H9 (cell line): ENCODE measurements at regions not wholly inside any gene's neighbourhood (a gene's known extent, or its start where the extent isn't known, plus 50 kb on each side); places are given as distances from the start of the nearest gene placed in this dataset.

Source experiments
- DNase-seq: peaks from one replicate; pipeline ENCODE4 v3.0.0-alpha.2; 2017
- H2AFZ ChIP-seq: one replicate; pipeline ENCODE4 v1.6.1; 2013; ENCODE audit warnings: mild to moderate bottlenecking, low read length, control low read depth, moderate library complexity
- H2AK5ac ChIP-seq: 2 replicates; pipeline ENCODE4 v1.6.1; 2013; ENCODE audit warnings: low read length, control low read depth, mixed read lengths; ENCODE audit not compliant: insufficient read length
- H2BK120ac ChIP-seq: one replicate; pipeline ENCODE4 v1.6.1; 2013; ENCODE audit warnings: low read depth, mild to moderate bottlenecking, low read length, control low read depth, inconsistent platforms; ENCODE audit not compliant: poor library complexity, severe bottlenecking
- H2BK12ac ChIP-seq: 2 replicates; pipeline ENCODE4 v1.6.1; 2013; ENCODE audit warnings: low read length, control low read depth, mixed read lengths, low read depth; ENCODE audit not compliant: insufficient read length
- H2BK15ac ChIP-seq: 2 replicates; pipeline ENCODE4 v1.6.1; 2013; ENCODE audit warnings: low read depth, low read length, control low read depth
- H2BK20ac ChIP-seq: one replicate; pipeline ENCODE4 v1.6.1; 2013; ENCODE audit warnings: low read depth, mild to moderate bottlenecking, low read length, control low read depth, inconsistent platforms; ENCODE audit not compliant: poor library complexity, severe bottlenecking
- H2BK5ac ChIP-seq: 2 replicates; pipeline ENCODE4 v1.6.1; 2013; ENCODE audit warnings: low read length, control low read depth, mixed read lengths; ENCODE audit not compliant: insufficient read length
- H3K14ac ChIP-seq: 2 replicates; pipeline ENCODE4 v1.6.1; 2013; ENCODE audit warnings: low read length, control low read depth; ENCODE audit not compliant: insufficient read depth
- H3K18ac ChIP-seq: 2 replicates; pipeline ENCODE4 v1.6.1; 2013; ENCODE audit warnings: low read depth, mild to moderate bottlenecking, mixed read lengths, low read length, control low read depth; ENCODE audit not compliant: insufficient read length
- H3K23ac ChIP-seq: 2 replicates; pipeline ENCODE4 v1.6.1; 2013; ENCODE audit warnings: low read length, control low read depth, mixed read lengths, low read depth; ENCODE audit not compliant: insufficient read length
- H3K23me2 ChIP-seq: 2 replicates; pipeline ENCODE4 v1.6.1; 2013; ENCODE audit warnings: low read depth, mild to moderate bottlenecking, mixed read lengths, low read length, control low read depth; ENCODE audit not compliant: insufficient read length, poor library complexity, severe bottlenecking
- H3K27ac ChIP-seq: 2 replicates; pipeline ENCODE4 v1.5.1; 2013; ENCODE audit warnings: low read length, control low read depth, mixed read lengths, low read depth; ENCODE audit not compliant: insufficient read length
- H3K27me3 ChIP-seq: 2 replicates; pipeline ENCODE4 v1.6.1; 2013; ENCODE audit warnings: low read length, control low read depth, inconsistent platforms; ENCODE audit not compliant: insufficient read depth
- H3K4ac ChIP-seq: 2 replicates; pipeline ENCODE4 v1.6.1; 2013; ENCODE audit warnings: low read depth, mild to moderate bottlenecking, control low read depth, inconsistent platforms, low read length, moderate library complexity
- H3K4me1 ChIP-seq: 2 replicates; pipeline ENCODE4 v1.6.1; 2013; ENCODE audit warnings: low read length, control low read depth, inconsistent platforms; ENCODE audit not compliant: insufficient read depth
- H3K4me2 ChIP-seq: 2 replicates; pipeline ENCODE4 v1.6.1; 2013; ENCODE audit warnings: low read length, control low read depth, mixed read lengths; ENCODE audit not compliant: insufficient read length, insufficient read depth
- H3K56ac ChIP-seq: 2 replicates; pipeline ENCODE4 v1.6.1; 2013; ENCODE audit warnings: low read depth, mild to moderate bottlenecking, mixed read lengths, low read length, control low read depth; ENCODE audit not compliant: insufficient read length
- H3K79me1 ChIP-seq: 2 replicates; pipeline ENCODE4 v1.6.1; 2013; ENCODE audit warnings: low read depth, mild to moderate bottlenecking, moderate library complexity, low read length, control low read depth, inconsistent platforms; ENCODE audit not compliant: insufficient read depth, poor library complexity, severe bottlenecking
- H3K79me2 ChIP-seq: 2 replicates; pipeline ENCODE4 v1.6.1; 2013; ENCODE audit warnings: low read length, control low read depth, inconsistent platforms; ENCODE audit not compliant: insufficient read depth
- H3K9ac ChIP-seq: 2 replicates; pipeline ENCODE4 v1.6.1; 2013; ENCODE audit warnings: low read length, control low read depth, mixed read lengths; ENCODE audit not compliant: insufficient read length; ENCODE audit errors: extremely low read depth
- H3K9me3 ChIP-seq: one replicate; pipeline ENCODE4 v1.6.1; 2013; ENCODE audit warnings: low read depth, low read length, inconsistent platforms; ENCODE audit not compliant: control insufficient read depth
- H3T11ph ChIP-seq: one replicate; pipeline ENCODE4 v1.6.1; 2013; ENCODE audit warnings: mild to moderate bottlenecking, low read length, control low read depth, inconsistent platforms
- H4K20me1 ChIP-seq: one replicate; pipeline ENCODE4 v1.6.1; 2013; ENCODE audit not compliant: control insufficient read depth, insufficient read length, insufficient read depth
- H4K5ac ChIP-seq: 2 replicates; pipeline ENCODE4 v1.6.1; 2013; ENCODE audit warnings: low read depth, mild to moderate bottlenecking, mixed read lengths, low read length, control low read depth; ENCODE audit not compliant: insufficient read length
- H4K8ac ChIP-seq: replicated peaks from 2 replicates; pipeline ENCODE4 v1.6.1; 2013; ENCODE audit warnings: low read length, control low read depth, mixed read lengths, low read depth; ENCODE audit not compliant: insufficient read length
- H4K91ac ChIP-seq: 2 replicates; pipeline ENCODE4 v1.6.1; 2013; ENCODE audit warnings: low read depth, mild to moderate bottlenecking, moderate library complexity, mixed read lengths, low read length, control low read depth; ENCODE audit not compliant: insufficient read length
- H3K27ac Mint-ChIP-seq, 3 experiments: 2 replicates in 2 of 3; 3 replicates in 1 of 3; pipeline ENCODE4 v1.8.0; 2020 to 2021; ENCODE audit warnings: mixed read lengths in 3 of 3, mild to moderate bottlenecking in 1 of 3, moderate library complexity in 1 of 3
- H3K27me3 Mint-ChIP-seq: 2 replicates; pipeline ENCODE4 v1.8.0; 2021; ENCODE audit warnings: low read depth, mild to moderate bottlenecking, moderate library complexity, mixed read lengths
- H3K36me3 Mint-ChIP-seq, 3 experiments: 2 replicates in 2 of 3; 3 replicates in 1 of 3; pipeline ENCODE4 v1.8.0; 2020 to 2021; ENCODE audit warnings: low read depth in 3 of 3, mixed read lengths in 3 of 3; ENCODE audit not compliant: insufficient read depth in 1 of 3
- H3K4me1 Mint-ChIP-seq, 2 experiments: 2 replicates each; pipeline ENCODE4 v1.8.0; 2020; ENCODE audit warnings: mixed read lengths in 2 of 2
- H3K4me3 Mint-ChIP-seq, 2 experiments: 2 replicates in 1 of 2; 3 replicates in 1 of 2; pipeline ENCODE4 v1.8.0; 2020 to 2021; ENCODE audit warnings: mild to moderate bottlenecking in 2 of 2, mixed read lengths in 2 of 2, moderate library complexity in 1 of 2
- H3K9me3 Mint-ChIP-seq, 2 experiments: 2 replicates in 1 of 2; 3 replicates in 1 of 2; pipeline ENCODE4 v1.8.0; 2020; ENCODE audit warnings: mild to moderate bottlenecking in 2 of 2, mixed read lengths in 2 of 2, moderate library complexity in 1 of 2
- WGBS: extraction: QIAGEN DNeasy Blood & Tissue Kit; methylation state at CpG from one replicate; pipeline ENCODE4 v1.1.7; 2013; ENCODE audit warnings: missing lambda C conversion rate, low lambda C conversion rate, mixed read lengths; ENCODE audit not compliant: insufficient read length; ENCODE audit errors: extremely low coverage; 5-methylcytosine and 5-hydroxymethylcytosine counted together
- TF ChIP-seq, protein P1 (sequence below): fragments of 200-600 bp; sonication (generic); conservative IDR thresholded peaks from 3 replicates; pipeline ENCODE4 v1.8.0; 2021; ENCODE audit warnings: antibody characterized with exemption, mild to moderate bottlenecking

DNA sequence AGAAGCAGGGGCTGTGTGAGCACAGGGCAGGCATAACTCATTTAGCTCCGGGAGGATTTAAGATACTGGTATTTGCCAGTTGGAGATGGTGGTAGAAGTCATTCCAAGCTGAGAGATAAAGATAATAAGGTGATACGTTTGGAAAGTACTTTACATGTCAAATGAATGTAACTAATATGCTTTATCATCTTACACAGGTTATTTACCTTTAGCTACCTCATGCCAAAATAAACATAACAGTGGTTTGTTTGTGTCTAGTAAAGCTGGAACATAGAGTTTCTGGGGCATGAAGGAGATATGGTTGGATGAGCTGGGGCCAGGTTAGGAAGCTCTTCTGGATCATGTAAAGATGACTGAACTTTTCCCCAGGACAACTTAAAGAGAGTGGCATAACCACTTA lies 126.9 kb upstream of the PIK3C3 start:
- no peaks in the 10 kb centered on the region for H3K36me3 Mint-ChIP-seq
- H2AFZ ChIP-seq = no peak overlapping the region
- H2BK20ac ChIP-seq = no peak overlapping the region
- no CpG with 5 or more reads among the region's 2 CpGs for WGBS
- H4K91ac ChIP-seq = no peak overlapping the region
- H4K20me1 ChIP-seq = no peaks in the 10 kb centered on the region
- no peaks in the 10 kb centered on the region for H3K23me2 ChIP-seq
- no peaks in the 10 kb centered on the region for H3K27me3 ChIP-seq
- no peak overlapping the region for H3K14ac ChIP-seq
- TF ChIP-seq, protein P1, sequence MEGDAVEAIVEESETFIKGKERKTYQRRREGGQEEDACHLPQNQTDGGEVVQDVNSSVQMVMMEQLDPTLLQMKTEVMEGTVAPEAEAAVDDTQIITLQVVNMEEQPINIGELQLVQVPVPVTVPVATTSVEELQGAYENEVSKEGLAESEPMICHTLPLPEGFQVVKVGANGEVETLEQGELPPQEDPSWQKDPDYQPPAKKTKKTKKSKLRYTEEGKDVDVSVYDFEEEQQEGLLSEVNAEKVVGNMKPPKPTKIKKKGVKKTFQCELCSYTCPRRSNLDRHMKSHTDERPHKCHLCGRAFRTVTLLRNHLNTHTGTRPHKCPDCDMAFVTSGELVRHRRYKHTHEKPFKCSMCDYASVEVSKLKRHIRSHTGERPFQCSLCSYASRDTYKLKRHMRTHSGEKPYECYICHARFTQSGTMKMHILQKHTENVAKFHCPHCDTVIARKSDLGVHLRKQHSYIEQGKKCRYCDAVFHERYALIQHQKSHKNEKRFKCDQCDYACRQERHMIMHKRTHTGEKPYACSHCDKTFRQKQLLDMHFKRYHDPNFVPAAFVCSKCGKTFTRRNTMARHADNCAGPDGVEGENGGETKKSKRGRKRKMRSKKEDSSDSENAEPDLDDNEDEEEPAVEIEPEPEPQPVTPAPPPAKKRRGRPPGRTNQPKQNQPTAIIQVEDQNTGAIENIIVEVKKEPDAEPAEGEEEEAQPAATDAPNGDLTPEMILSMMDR = no peak
- no peak overlapping the region for H4K8ac ChIP-seq
- H3K4me1 ChIP-seq = no peaks in the 10 kb centered on the region
- no peak overlapping the region for H3K4me2 ChIP-seq
- H3K56ac ChIP-seq = no peak overlapping the region
- H3K79me1 ChIP-seq = no peaks in the 10 kb centered on the region
- no peak overlapping the region for H3K4me3 Mint-ChIP-seq
- H3K9me3 Mint-ChIP-seq = no peaks in the 10 kb centered on the region
- DNase-seq = no peak
- H2AK5ac ChIP-seq = no peak overlapping the region
- H3K9me3 ChIP-seq = no peaks in the 10 kb centered on the region
- no peak overlapping the region for H3K27ac ChIP-seq
- H3K18ac ChIP-seq = no peak overlapping the region
- no peak overlapping the region for H4K5ac ChIP-seq
- no peak overlapping the region for H2BK12ac ChIP-seq
- no peak overlapping the region for H2BK120ac ChIP-seq
- H3K9ac ChIP-seq = no peak overlapping the region
- H3K27me3 Mint-ChIP-seq = no peaks in the 10 kb centered on the region
- H3K23ac ChIP-seq = no peak overlapping the region
- H3T11ph ChIP-seq = no peak overlapping the region
- no peak overlapping the region for H3K27ac Mint-ChIP-seq
- H3K79me2 ChIP-seq = no peaks in the 10 kb centered on the region
- H2BK5ac ChIP-seq = no peak overlapping the region
- peaks cover 10 to 11% of the 10 kb centered on the region in 2 experiments for H3K4me1 Mint-ChIP-seq
- H2BK15ac ChIP-seq = no peak overlapping the region
- no peak overlapping the region for H3K4ac ChIP-seq
